ENCODE measurements at regions not wholly inside any gene's neighbourhood (a gene's known extent, or its start where the extent isn't known, plus 50 kb on each side); places are given as distances from the start of the nearest gene placed in this dataset.

GRCh38 chr4:36863601-36864000 lies 380.9 kb upstream of the NWD2 start:
- no peak overlapping the region for H3K4me3 ChIP-seq (replicated peaks in 1 of 3; ENCODE audit: low read depth in 2 of 3, low read length in 3 of 3)
- WGBS (ENCODE audit: insufficient coverage): no CpG with 5 or more reads among the region's 2 CpGs
- H3K4me1 Mint-ChIP-seq: no peaks in the 10 kb centered on the region

GRCh38 chr4:36870121-36870520 lies 374.4 kb upstream of the NWD2 start:
- H3K4me1 ChIP-seq (ENCODE audit: control insufficient read depth in 1 of 2, insufficient read depth in 2 of 2, low read length in 2 of 2): no peaks in the 10 kb centered on the region
- no peak overlapping the region for H2AFZ ChIP-seq (ENCODE audit: insufficient read depth, low read depth, low read length, poor library complexity, severe bottlenecking)
- no peak overlapping the region for H3K27ac ChIP-seq (ENCODE audit: low read depth in 1 of 2, low read length in 2 of 2)
- Mint-ChIP-seq H3K4me1 (no peaks in the 10 kb centered on the region), H3K4me3 (no peak overlapping the region), H3K9me3 (peaks cover 0 to 4% (median 0%) of the 10 kb centered on the region in 7 donors), H3K36me3 (no peaks in the 10 kb centered on the region), H3K27me3 (ENCODE audit: low read depth in 3 of 3) (no peaks in the 10 kb centered on the region), H3K27ac (no peak overlapping the region)
- no peaks in the 10 kb centered on the region for H3K27me3 ChIP-seq (ENCODE audit: control insufficient read depth in 2 of 2, insufficient read depth in 2 of 2, low read length in 2 of 2)
- no peaks in the 10 kb centered on the region for H3K9me3 ChIP-seq (replicated peaks in 1 of 2; ENCODE audit: control insufficient read depth in 1 of 2, insufficient read depth in 1 of 2, low read length in 2 of 2)
- no peak overlapping the region for H3K4me3 ChIP-seq (replicated peaks in 1 of 3; ENCODE audit: low read depth in 2 of 3, low read length in 3 of 3)
- TF ChIP-seq CTCF (IDR thresholded peaks at IDR 0.05): no peak
- intact Hi-C loops (cut with micrococcal nuclease): no loop called here
- no peaks in the 10 kb centered on the region for H3K79me2 ChIP-seq (ENCODE audit: insufficient read depth, low read length)
- no peak overlapping the region for H3K9ac ChIP-seq (ENCODE audit: insufficient read depth, low read length, poor library complexity, severe bottlenecking)
- no peaks in the 10 kb centered on the region for H4K20me1 ChIP-seq (ENCODE audit: insufficient read depth, low read length)
- no peaks in the 10 kb centered on the region for H3K36me3 ChIP-seq (replicated peaks in 1 of 2; ENCODE audit: control insufficient read depth in 1 of 2, insufficient read depth in 2 of 2, low read length in 2 of 2)
- DNase-seq: no peak
- H3K4me2 ChIP-seq (replicated peaks; ENCODE audit: extremely low read depth, low read length, poor library complexity, severe bottlenecking): no peak overlapping the region

More at GRCh38 chr4:36863601-36864000, 380.9 kb upstream of the NWD2 start:
- Mint-ChIP-seq H3K4me3 (no peak overlapping the region), H3K27me3 (ENCODE audit: low read depth in 3 of 3) (no peaks in the 10 kb centered on the region), H3K36me3 (no peaks in the 10 kb centered on the region), H3K27ac (no peak overlapping the region), H3K9me3 (peaks cover 0 to 6% (median 2%) of the 10 kb centered on the region in 7 donors)
- H3K79me2 ChIP-seq (ENCODE audit: insufficient read depth, low read length): no peaks in the 10 kb centered on the region
- H3K4me1 ChIP-seq (ENCODE audit: control insufficient read depth in 1 of 2, insufficient read depth in 2 of 2, low read length in 2 of 2): no peaks in the 10 kb centered on the region
- no peaks in the 10 kb centered on the region for H3K27me3 ChIP-seq (ENCODE audit: control insufficient read depth in 2 of 2, insufficient read depth in 2 of 2, low read length in 2 of 2)
- intact Hi-C loops (cut with micrococcal nuclease): no loop called here
- no peak overlapping the region for H3K4me2 ChIP-seq (replicated peaks; ENCODE audit: extremely low read depth, low read length, poor library complexity, severe bottlenecking)
- no peak for DNase-seq
- H4K20me1 ChIP-seq (ENCODE audit: insufficient read depth, low read length): no peaks in the 10 kb centered on the region
- H2AFZ ChIP-seq (ENCODE audit: insufficient read depth, low read depth, low read length, poor library complexity, severe bottlenecking): no peak overlapping the region
- H3K36me3 ChIP-seq (replicated peaks in 1 of 2; ENCODE audit: control insufficient read depth in 1 of 2, insufficient read depth in 2 of 2, low read length in 2 of 2): no peaks in the 10 kb centered on the region
- peaks cover 0 to 2% of the 10 kb centered on the region in 2 donors for H3K9me3 ChIP-seq (replicated peaks in 1 of 2; ENCODE audit: control insufficient read depth in 1 of 2, insufficient read depth in 1 of 2, low read length in 2 of 2)
- no peak overlapping the region for H3K9ac ChIP-seq (ENCODE audit: insufficient read depth, low read length, poor library complexity, severe bottlenecking)
- TF ChIP-seq CTCF (IDR thresholded peaks at IDR 0.05): no peak
- H3K27ac ChIP-seq (ENCODE audit: low read depth in 1 of 2, low read length in 2 of 2): no peak overlapping the region
